ENCODE measurements at regions not wholly inside any gene's neighbourhood (a gene's known extent, or its start where the extent isn't known, plus 50 kb on each side); places are given as distances from the start of the nearest gene placed in this dataset.
"Not testable (repeated sequence)": the region's sequence is repeated elsewhere in the genome, so short reads cannot be mapped to it uniquely, and the experiment has no call there.

GRCh38 chr1:82367456-82367855, 566.7 kb downstream of the ADGRL2 start:
- H3K4me1 Mint-ChIP-seq = peaks cover 17% of the 10 kb centered on the region
- DNase-seq (ENCODE audit: low spot score in 2 of 2, unreplicated experiment in 2 of 2) = no peak
- H3K9me3 Mint-ChIP-seq = no peaks in the 10 kb centered on the region
- H3K27me3 Mint-ChIP-seq (ENCODE audit: low read depth) = no peaks in the 10 kb centered on the region
- H3K27ac Mint-ChIP-seq = no peak overlapping the region
- TF ChIP-seq, protein P1, sequence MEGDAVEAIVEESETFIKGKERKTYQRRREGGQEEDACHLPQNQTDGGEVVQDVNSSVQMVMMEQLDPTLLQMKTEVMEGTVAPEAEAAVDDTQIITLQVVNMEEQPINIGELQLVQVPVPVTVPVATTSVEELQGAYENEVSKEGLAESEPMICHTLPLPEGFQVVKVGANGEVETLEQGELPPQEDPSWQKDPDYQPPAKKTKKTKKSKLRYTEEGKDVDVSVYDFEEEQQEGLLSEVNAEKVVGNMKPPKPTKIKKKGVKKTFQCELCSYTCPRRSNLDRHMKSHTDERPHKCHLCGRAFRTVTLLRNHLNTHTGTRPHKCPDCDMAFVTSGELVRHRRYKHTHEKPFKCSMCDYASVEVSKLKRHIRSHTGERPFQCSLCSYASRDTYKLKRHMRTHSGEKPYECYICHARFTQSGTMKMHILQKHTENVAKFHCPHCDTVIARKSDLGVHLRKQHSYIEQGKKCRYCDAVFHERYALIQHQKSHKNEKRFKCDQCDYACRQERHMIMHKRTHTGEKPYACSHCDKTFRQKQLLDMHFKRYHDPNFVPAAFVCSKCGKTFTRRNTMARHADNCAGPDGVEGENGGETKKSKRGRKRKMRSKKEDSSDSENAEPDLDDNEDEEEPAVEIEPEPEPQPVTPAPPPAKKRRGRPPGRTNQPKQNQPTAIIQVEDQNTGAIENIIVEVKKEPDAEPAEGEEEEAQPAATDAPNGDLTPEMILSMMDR (IDR thresholded peaks at IDR 0.05; ENCODE audit: unreplicated experiment) = no peak
- no peaks in the 10 kb centered on the region for H3K36me3 Mint-ChIP-seq
- H3K4me3 Mint-ChIP-seq = no peak overlapping the region

GRCh38 chr1:82366689-82367088, 566.0 kb downstream of the ADGRL2 start:
- TF ChIP-seq, protein P1 (IDR thresholded peaks at IDR 0.05; ENCODE audit: unreplicated experiment) = no peak
- Mint-ChIP-seq H3K27me3 (ENCODE audit: low read depth) (no peaks in the 10 kb centered on the region), H3K36me3 (no peaks in the 10 kb centered on the region), H3K27ac (no peak overlapping the region), H3K4me3 (no peak overlapping the region), H3K9me3 (no peaks in the 10 kb centered on the region), H3K4me1 (peaks cover 12% of the 10 kb centered on the region)
- no peak for DNase-seq (ENCODE audit: low spot score in 2 of 2, unreplicated experiment in 2 of 2)

- not testable (repeated sequence) for H3K4me1 Mint-ChIP-seq; H3K4me3 Mint-ChIP-seq; H3K9me3 Mint-ChIP-seq; H3K27me3 Mint-ChIP-seq (ENCODE audit: low read depth); H3K36me3 Mint-ChIP-seq; DNase-seq (ENCODE audit: low spot score in 2 of 2, unreplicated experiment in 2 of 2); H3K27ac Mint-ChIP-seq
Observed at GRCh38 chr1:82359541-82359940, 558.8 kb downstream of the ADGRL2 start.

GRCh38 chr1:82358706-82359105, 558.0 kb downstream of the ADGRL2 start:
- H3K4me1 Mint-ChIP-seq; H3K4me3 Mint-ChIP-seq; H3K27me3 Mint-ChIP-seq (ENCODE audit: low read depth): not testable (repeated sequence)

DNA sequence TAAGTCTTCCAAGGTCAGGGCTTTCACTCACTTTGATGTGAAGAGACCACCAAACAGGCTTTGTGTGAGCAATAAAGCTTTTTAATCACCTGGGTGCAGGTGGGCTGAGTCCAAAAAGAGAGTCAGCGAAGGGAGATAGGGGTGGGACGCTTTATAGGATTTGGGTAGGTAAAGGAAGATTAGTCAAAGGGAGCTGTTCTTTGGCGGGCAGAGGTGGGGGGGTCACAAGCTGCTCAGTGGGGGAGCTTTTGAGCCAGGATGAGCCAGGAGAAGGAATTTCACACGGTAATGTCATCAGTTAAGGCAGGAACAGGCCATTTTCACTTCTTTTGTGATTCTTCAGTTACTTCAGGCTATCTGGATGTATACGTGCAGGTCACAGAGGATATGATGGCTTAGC, 553.8 kb downstream of the ADGRL2 start:
- H3K4me1 Mint-ChIP-seq; H3K27ac Mint-ChIP-seq; H3K27me3 Mint-ChIP-seq (ENCODE audit: low read depth); H3K36me3 Mint-ChIP-seq; DNase-seq (ENCODE audit: low spot score in 2 of 2, unreplicated experiment in 2 of 2); H3K4me3 Mint-ChIP-seq: not testable (repeated sequence)
- peaks cover 17% of the 10 kb centered on the region for H3K9me3 Mint-ChIP-seq

More at GRCh38 chr1:82358706-82359105, 558.0 kb downstream of the ADGRL2 start:
- H3K36me3 Mint-ChIP-seq; DNase-seq (ENCODE audit: low spot score in 2 of 2, unreplicated experiment in 2 of 2); H3K9me3 Mint-ChIP-seq; H3K27ac Mint-ChIP-seq: not testable (repeated sequence)

GRCh38 chr1:82348487-82348886, 547.8 kb downstream of the ADGRL2 start:
- no peak overlapping the region for H3K27ac Mint-ChIP-seq
- no peaks in the 10 kb centered on the region for H3K27me3 Mint-ChIP-seq (ENCODE audit: low read depth)
- H3K4me1 Mint-ChIP-seq = peaks cover 7% of the 10 kb centered on the region
- peaks cover 2% of the 10 kb centered on the region for H3K36me3 Mint-ChIP-seq
- DNase-seq (ENCODE audit: low spot score in 2 of 2, unreplicated experiment in 2 of 2) = no peak
- H3K4me3 Mint-ChIP-seq = no peak overlapping the region
- peaks cover 28% of the 10 kb centered on the region for H3K9me3 Mint-ChIP-seq
- TF ChIP-seq, protein P1 (IDR thresholded peaks at IDR 0.05; ENCODE audit: unreplicated experiment) = no peak

DNA sequence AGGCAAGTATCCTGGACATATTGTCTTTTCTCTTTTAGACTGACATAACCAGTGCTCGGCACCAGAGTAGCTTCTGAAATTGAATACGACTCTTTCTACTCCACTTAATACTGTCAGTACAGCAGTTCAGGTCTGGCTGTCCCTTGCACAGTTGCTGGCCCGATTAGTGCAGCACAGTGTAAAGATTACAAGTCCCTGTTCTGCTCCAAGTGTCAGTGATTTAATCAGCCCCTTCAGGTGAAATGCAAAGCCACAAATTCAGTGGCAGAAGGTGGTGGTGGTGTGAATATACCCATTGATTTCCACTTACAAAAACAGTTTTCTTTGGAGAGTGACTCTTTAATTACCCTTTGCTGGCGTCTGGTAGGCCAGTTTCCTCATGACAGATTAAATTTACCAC, 545.4 kb downstream of the ADGRL2 start:
- no peaks in the 10 kb centered on the region for H3K27me3 Mint-ChIP-seq (ENCODE audit: low read depth)
- H3K36me3 Mint-ChIP-seq = peaks cover 2% of the 10 kb centered on the region
- peaks cover 20% of the 10 kb centered on the region for H3K9me3 Mint-ChIP-seq
- H3K4me1 Mint-ChIP-seq = peaks cover 7% of the 10 kb centered on the region
- no peak overlapping the region for H3K27ac Mint-ChIP-seq
- no peak for DNase-seq (ENCODE audit: low spot score in 2 of 2, unreplicated experiment in 2 of 2)
- TF ChIP-seq, protein P1 (IDR thresholded peaks at IDR 0.05; ENCODE audit: unreplicated experiment) = no peak
- no peak overlapping the region for H3K4me3 Mint-ChIP-seq
